ENCODE measurements at regions not wholly inside any gene's neighbourhood (a gene's known extent, or its start where the extent isn't known, plus 50 kb on each side); places are given as distances from the start of the nearest gene placed in this dataset.

DNA sequence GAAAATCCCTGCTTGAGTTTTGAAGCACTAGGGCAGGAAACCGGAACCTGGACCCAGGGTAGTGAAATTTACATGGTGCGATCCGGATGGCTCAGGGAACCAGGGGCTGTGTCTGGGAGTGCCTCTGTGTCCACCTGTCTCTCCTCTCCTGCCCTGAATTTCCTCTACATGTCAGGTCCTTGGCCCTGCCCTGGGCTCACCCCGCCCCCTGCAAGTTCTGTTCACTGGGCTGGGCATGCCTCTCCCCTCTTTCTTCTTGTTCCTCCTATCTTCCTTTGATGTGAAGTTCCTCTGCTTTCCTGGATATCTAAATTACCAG, 435.9 kb upstream of the RBMS3 start:
- no peak for ATAC-seq
- DNase-seq (ENCODE audit: missing footprints) = no peak
- intact Hi-C loops (cut with DNase I) = no loop called here

DNA sequence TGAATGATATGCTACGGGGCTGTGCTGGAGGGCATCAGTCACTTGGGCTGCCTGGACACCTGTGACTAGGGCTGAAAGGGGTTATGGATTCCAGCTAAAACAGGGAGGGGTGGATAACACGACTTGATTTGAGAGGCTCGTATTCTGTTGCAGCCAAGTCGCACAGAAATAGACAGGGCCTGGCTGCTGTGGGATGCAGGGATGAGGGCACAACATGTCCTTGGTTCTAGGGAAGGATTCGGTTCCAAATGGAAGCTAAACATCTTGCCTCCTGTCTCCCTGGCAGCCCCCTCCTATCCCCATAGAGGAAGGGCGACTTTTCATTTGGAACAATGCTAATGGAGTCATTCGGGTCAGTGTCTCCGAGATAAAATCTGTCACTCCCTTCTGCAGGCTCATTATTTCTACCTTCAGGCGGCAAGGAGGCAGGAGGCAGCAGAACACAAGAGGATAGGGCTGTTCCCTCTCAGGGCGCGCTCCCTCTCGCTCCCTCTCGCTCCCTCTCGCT, 433.8 kb upstream of the RBMS3 start:
- no peak for DNase-seq (ENCODE audit: missing footprints)
- no peak for ATAC-seq
- intact Hi-C loops (cut with DNase I) = no loop called here

DNA sequence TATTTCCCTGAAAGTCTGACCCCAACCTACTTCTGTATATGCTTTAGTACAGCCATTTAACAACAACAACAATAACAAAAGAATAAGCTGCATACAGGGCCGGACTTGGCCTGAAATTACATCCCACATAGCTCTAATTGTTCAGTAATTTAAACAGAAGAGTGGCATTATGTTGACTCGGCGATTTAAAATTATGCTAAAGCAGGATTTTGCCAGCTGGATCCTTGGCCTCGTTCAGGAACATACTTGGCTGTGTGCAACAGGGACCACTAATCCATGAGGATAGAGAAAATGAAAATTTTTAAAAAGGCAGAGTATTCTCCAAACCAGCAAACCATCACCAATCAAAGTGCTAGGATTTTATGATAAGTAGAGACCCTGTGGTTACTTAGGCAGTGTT, 433.1 kb upstream of the RBMS3 start:
- no peak for ATAC-seq
- intact Hi-C loops (cut with DNase I) = no loop called here
- DNase-seq (ENCODE audit: missing footprints) = no peak

DNA sequence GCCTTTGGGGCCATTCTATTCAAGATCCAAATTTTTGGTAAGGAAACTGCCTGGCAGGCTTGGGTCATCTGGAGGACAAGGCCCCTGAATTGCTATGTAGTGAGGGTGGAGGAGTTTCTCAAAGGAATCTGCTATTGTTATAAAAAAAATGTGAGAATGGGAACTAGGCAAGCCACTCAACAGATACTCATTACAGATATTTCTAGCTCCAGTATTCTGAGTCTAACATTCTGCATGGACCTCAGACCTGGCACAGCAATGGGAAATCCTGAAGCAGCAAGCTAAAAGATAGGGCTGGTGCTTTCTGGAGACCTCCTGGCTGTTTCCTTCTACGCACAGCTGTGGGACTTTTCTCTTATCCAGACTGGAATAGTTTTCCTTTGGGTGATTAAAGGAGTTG, 430.7 kb upstream of the RBMS3 start:
- intact Hi-C loops (cut with DNase I) = no loop called here
- ATAC-seq (peak; percentile 76), DNase-seq (ENCODE audit: missing footprints) (no peak)

DNA sequence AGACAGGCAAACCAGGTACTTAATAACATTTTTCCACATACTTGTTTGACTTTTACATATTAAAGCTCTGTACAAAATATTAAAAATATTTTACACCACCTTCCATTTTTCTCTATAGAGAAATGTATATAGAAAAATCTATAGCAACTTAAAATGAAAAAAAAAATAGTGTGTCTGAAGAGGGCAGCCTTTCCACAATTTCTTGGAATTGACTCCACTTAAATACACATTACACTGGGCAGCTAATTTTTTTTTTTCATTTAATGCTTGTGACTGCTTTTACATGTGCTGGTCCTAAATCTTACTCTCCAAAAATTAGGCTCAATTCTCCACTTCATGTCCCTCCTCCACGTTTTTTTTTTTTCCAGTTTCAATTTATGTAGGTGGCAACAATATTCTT, 427.0 kb upstream of the RBMS3 start:
- intact Hi-C loops (cut with DNase I) = no loop called here
- DNase-seq (ENCODE audit: missing footprints) (no peak), ATAC-seq (no peak)

DNA sequence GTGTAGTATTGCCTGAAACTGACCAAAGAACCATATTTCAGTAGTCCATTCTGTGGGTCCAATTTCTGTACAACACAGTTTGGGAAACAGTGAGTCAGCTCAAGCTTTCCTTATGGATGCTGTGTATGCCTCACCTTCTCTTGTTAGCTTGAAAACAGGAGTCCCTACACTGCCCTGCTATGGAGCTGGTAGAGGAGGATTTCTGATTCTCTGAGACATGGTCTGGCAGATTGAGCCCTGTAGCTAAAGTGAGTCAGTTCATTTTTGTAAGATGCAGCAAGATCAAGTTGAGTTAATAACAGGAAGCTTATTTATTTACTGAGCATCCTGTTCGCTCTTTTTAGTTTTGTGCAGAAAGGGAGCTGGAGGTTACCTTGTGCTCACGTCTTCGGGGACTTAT, 424.1 kb upstream of the RBMS3 start:
- intact Hi-C loops (cut with DNase I) = no loop called here
- ATAC-seq (no peak), DNase-seq (ENCODE audit: missing footprints) (no peak)

DNA sequence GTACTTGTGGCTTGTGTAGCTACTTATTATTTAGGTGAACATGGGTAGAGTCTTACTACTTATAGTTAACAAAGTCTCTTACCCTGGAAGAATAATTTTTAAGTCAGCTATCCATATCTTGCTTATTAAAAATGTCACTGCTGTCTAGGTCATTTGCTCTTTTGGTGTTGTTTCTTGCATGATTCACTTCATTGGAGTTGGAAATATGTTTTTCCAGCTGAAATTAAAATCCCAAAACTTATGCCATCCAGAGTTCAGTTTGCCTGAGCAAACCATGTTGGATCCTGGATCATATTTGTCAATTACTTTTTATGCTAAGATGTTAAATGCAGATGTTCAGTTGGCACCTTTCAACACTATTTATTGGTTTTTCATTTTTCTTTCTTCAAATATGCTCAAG, 421.0 kb upstream of the RBMS3 start:
- ATAC-seq (no peak), DNase-seq (ENCODE audit: missing footprints) (no peak)
- intact Hi-C loops (cut with DNase I) = no loop called here

DNA sequence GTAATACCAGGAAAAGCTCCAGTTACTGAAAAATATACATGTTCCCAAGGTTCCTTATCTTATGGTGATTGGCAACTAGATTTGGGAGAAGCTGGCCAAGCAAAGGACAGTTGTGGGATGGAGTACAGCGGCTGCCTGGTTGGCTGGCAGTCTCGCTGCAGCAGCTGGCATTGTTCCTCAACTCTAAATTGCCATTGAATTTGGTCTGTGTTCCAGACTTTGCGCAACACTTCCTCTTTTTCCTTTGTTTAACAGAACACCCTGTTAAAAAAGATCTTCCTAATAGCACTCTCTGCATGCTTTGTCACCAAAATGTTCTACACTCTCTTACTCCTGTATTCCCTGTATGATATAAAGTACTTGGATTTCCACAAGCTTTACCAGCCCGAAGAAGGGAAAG, 420.6 kb upstream of the RBMS3 start:
- DNase-seq (ENCODE audit: missing footprints) (peak; percentile 72), ATAC-seq (peak; percentile 78)
- intact Hi-C loops (cut with DNase I) = no loop called here

DNA sequence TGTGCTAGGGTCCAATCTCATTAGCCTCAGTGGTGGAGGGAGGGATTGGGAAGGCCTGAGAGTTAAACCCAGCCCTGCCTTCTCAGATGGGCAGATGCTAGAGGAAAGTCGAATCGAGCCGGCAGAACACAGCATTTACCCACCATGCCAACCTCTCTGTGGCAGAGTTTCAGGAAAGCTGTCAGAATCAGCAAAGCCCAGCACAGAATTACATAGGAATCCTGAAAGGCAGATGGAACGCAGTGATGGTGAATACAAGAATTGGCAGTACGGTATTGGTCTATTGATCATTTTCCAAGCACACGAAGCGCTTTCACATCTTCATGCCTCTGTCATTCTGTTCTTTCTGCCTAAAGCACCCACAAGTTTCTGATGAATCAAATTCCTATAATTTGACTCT, 417.7 kb upstream of the RBMS3 start:
- ATAC-seq = no peak
- DNase-seq (ENCODE audit: missing footprints) = no peak
- intact Hi-C loops (cut with DNase I) = no loop called here

DNA sequence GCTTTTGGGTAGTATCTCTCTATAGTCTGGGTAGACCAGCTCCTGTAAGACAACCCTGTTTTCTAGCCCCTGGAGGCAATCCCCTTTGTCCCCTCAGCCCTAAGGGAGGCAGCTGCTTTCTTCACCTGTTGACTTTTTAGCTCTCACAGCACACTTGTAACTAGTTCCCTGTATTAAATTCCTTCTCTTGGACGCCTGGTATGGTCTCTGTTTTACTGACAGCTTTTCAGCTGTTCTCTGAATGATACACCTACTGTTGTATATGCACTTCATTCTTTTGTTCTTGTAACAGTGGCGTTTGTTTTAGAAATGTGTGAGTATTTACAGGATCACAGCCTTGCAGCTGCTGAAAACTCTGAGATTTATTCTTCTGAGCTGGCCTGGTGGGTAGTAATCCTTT, 413.0 kb upstream of the RBMS3 start:
- ATAC-seq (no peak), DNase-seq (ENCODE audit: missing footprints) (no peak)
- intact Hi-C loops (cut with DNase I) = no loop called here

DNA sequence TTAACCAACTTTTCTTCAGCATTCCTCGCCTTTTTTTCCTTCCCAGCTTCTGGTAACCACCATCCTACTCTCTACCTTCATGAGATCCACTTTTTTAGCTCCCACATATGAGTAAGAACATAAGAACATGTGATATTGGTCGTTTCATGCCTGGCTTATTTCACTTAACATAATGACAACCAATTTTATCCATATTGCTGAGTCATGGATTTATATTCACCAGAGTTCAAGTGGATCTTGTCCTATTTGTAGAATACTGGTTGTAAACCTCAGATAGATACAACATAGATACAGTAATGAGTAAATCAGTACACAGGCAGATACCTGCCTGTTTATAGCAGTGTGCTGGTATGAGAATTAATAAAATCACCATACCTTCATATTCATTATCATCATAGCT, 412.0 kb upstream of the RBMS3 start:
- DNase-seq (ENCODE audit: missing footprints) (no peak), ATAC-seq (no peak)
- intact Hi-C loops (cut with DNase I) = no loop called here

DNA sequence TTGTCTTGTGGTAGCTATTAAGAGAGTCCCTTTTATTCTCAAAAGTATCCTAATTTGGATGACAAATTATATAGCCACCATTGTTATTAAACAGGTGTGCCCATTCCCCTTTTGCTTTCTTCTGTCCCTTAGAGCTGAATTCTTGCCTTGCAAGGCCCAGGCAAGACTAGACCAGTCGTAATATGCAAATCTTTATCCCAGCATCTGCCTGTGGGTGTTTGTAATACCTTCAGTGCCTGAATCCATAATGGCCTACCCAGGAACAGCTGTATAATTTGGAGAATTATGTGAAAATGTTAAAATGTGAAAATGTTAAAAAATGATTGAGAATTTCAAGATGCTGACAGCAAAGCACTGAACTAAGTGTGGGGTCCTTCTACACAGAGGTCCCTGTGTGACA, 403.0 kb upstream of the RBMS3 start:
- intact Hi-C loops (cut with DNase I) = no loop called here
- DNase-seq (ENCODE audit: missing footprints) (no peak), ATAC-seq (no peak)

DNA sequence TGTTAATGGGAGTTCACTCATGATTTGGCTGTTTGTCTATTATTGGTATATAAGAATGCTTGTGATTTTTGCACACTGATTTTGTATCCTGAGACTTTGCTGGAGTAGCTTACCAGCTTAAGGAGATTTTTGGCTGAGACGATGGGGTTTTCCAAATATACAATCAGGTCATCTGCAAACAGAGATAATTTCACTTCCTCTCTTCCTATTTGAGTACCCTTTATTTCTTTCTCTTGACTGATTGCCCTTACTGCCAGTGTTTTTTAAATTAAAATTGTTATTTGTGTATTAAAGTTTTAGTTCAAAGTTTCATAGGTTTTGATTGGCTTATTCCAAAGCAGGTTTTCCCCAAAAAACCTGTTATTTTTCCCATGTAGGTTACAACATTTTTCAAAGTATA, 390.5 kb upstream of the RBMS3 start:
- intact Hi-C loops (cut with DNase I) = no loop called here
- ATAC-seq (no peak), DNase-seq (ENCODE audit: missing footprints) (no peak)

DNA sequence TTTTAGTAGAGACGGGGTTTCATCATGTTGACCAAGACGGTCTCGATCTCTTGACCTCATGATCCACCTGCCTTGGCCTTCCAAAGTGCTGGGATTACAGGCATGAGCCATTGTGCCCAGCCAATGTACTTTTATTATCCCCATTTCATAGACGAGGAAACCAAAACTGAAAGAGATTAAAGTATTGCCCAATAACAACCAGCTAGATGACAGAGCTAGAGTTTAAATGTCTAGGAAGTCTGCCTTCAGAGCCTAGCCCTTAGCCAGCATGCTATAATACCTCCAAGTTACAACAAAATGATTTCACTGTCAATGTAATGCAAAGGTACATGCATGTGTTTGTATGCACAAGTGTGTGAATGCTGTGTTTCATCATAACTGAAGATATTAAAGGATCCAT, 389.4 kb upstream of the RBMS3 start:
- DNase-seq (ENCODE audit: missing footprints) (no peak), ATAC-seq (no peak)
- intact Hi-C loops (cut with DNase I) = no loop called here

DNA sequence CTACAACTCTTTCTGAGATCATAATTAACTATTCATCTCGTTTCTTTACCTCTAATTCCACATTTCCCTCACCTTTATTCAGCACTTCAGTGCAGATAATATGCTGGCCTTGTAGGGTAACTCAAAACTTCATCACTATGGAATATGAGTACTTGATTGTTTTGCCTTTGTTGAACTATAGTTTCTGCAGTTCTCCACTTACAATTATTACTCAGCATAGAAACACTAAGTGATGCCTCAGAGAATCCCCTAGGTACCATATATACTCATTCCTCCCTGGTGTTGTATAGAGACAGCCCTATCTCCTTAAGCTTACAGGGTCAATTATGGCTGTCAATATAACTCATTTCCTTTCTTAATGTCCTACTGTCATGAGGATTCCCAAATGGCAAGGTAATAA, 380.6 kb upstream of the RBMS3 start:
- intact Hi-C loops (cut with DNase I) = no loop called here
- ATAC-seq (no peak), DNase-seq (ENCODE audit: missing footprints) (no peak)

DNA sequence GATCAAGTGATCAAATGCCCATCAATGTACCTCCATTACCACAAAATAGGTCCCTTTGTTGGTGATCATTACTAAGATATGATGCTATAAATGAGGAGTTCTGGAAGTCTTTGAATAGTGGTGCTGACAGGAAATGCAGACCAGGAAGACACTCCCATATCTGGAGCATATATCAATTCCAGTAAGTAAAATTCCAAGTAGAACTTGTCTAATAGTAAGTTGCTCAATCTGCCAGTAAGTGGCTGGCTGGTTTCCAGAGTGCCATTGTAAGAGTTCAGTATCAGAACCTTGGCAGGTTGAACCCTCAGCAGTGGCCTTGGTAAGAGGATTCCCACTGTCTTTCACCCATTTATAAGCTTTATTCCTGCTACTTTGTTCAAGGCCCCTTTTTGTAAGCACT, 379.9 kb upstream of the RBMS3 start:
- intact Hi-C loops (cut with DNase I) = no loop called here
- no peak for ATAC-seq
- DNase-seq (ENCODE audit: missing footprints) = peak; percentile 57

DNA sequence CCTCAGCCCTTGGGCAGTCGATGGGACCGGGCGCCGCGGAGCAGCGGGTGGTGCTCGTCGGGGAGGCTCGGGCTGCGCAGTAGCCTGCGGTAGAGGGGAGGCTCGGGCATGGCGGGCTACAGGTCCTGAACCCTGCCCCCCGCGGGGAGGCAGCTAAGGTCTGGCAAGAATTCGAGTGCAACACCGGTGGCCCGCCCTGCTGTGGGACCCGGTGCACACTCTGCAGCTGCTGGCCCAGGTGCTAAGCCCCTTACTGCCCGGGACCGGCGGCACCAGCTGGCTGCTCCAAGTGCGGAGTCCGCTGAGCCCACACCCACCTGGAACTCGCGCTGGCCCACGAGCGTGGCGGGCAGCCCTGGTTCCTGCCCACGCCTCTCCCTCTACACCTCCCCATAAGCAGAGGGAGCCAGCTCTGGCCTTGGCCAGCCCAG, 377.7 kb upstream of the RBMS3 start:
- intact Hi-C loops (cut with DNase I) = no loop called here
- DNase-seq (ENCODE audit: missing footprints) (peak; percentile 67), ATAC-seq (no peak)

DNA sequence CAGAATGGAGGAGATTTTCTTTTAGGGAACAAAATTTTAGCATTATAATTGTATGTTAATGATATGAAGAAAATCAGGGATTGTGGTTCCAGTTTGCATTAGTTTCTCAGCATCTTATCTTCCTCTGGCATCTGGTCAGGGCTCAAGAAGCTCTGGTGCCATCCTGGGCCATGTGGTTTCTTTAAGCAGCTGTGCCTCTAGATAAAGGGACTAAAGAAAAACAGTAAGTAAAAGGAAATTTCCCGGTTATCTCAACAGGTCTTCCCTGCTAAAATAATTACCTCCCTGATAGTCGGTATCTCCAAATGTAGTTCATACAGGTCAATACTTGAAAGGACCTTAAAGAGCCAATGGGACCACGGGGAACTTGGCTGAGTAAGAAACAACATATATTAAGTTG, 375.1 kb upstream of the RBMS3 start:
- DNase-seq (ENCODE audit: missing footprints) = no peak

DNA sequence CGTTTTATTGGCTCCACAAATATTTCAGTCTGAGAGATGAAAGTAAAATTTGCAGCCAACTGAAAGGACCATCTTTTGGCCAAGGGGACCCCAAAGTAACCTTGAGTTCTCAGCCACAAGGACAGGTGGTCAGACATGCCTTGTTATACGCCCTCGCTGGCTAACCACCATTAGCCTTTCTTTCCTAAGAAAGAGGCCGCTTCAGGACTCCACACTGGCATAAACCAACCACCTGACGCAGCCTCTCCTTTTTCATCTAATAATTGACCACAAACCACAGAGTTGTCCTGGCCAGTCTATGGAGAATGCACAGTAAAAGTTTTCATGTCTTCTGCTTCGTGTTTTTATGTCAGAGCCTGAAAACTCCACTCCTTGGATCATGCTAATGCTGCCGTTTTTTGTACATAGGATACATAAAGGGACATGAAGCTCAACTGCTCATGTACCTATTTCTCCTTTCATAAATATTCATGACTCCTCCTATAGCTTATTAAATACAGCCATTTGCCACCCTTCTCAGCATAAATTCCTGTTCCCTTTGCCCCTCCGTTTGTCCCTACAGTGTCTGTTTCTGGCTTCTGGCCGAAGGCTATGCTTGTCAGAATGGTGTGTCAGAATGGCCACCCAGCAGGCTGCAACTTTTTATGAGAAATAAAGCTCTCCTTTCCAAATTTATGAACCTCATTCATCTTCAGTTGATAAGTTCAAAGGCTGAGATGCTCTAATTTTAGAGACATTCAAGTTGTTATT, 374.1 kb upstream of the RBMS3 start:
- intact Hi-C loops (cut with DNase I) = no loop called here
- DNase-seq (ENCODE audit: missing footprints) (no peak), ATAC-seq (no peak)

More for the DNA sequence above, 375.1 kb upstream of the RBMS3 start:
- intact Hi-C loops (cut with DNase I) = no loop called here
- no peak for ATAC-seq

DNA sequence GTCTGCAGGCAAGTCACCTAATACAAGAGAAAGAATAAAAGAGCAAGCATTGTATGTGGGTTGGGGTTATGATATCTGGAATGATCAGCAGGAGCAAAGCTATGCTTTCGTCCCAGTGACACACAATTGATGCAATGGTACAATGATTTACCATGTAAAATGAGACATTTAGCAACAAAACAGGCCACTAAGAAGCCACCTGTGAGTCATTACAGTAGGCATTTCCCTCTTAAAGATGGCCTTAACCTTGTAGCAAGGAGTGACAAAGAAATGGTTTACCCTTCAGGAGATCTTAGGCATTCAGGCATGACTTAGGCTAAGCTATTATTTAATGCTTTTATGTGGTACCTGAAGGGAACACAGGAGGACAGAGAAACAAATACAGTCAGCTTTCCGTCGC, 373.3 kb upstream of the RBMS3 start:
- no peak for ATAC-seq
- DNase-seq (ENCODE audit: missing footprints) = no peak

DNA sequence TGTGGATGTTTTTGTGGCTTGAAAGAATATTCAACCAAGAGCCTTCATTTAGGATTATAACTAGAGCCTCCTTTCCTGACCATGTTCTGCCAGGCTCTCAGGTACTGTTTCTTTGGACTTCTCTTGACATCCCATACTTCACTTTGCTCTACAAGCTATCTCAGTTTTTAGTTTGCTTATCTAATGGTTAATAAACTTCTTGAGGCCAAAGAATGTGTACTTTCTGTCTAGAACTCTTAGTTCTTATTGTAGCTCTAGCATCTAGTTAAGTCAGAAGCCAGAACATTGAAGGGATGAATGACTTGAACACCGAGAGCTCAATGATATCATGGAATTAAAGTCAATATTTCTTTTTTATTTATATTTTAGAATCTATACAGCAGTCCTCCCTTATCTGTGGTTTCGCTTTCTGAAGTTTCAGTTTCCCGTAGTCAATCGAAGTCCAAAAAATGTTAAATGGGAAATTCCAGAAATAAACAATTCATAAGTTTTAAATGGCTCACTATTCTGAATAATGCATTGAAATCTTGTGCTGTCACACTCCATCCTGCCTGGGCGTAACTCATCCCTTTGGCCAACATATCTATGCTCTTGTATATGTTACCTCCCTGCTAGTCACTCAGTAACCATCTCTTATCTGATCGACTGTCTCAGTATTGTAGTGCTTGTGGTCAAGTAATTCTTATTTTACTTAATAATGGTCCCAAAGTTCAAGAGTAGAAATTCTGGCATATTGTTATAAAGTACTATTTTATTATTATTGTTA, 368.6 kb upstream of the RBMS3 start:
- ATAC-seq (no peak), DNase-seq (ENCODE audit: missing footprints) (no peak)
- intact Hi-C loops (cut with DNase I) = no loop called here

More for the DNA sequence above, 373.3 kb upstream of the RBMS3 start:
- intact Hi-C loops (cut with DNase I) = no loop called here
